ENCODE measurements at regions not wholly inside any gene's neighbourhood (a gene's known extent, or its start where the extent isn't known, plus 50 kb on each side); places are given as distances from the start of the nearest gene placed in this dataset.

GRCh38 chr3:59460068-59460467, 410.2 kb upstream of the CFAP20DC start:
- no peak overlapping the region for H3K4me3 ChIP-seq
- no peak for DNase-seq (ENCODE audit: low read depth in 1 of 2, low spot score in 1 of 2)
- H3K9me3 ChIP-seq (ENCODE audit: low read depth): no peaks in the 10 kb centered on the region
- no peak for TF ChIP-seq CTCF (IDR thresholded peaks at IDR 0.05; ENCODE audit: low read depth, low read length)
- no peaks in the 10 kb centered on the region for H3K27me3 ChIP-seq
- H3K4me1 ChIP-seq (ENCODE audit: low read depth): no peaks in the 10 kb centered on the region
- H3K36me3 ChIP-seq: no peaks in the 10 kb centered on the region
- no peak overlapping the region for H3K27ac ChIP-seq

- Histone ChIP-seq H3K27ac (no peak overlapping the region), H3K36me3 (no peaks in the 10 kb centered on the region), H3K9me3 (ENCODE audit: low read depth) (no peaks in the 10 kb centered on the region), H3K27me3 (no peaks in the 10 kb centered on the region), H3K4me3 (no peak overlapping the region), H3K4me1 (ENCODE audit: low read depth) (no peaks in the 10 kb centered on the region)
- no peak for TF ChIP-seq CTCF (IDR thresholded peaks at IDR 0.05; ENCODE audit: low read depth, low read length)
- no peak for DNase-seq (ENCODE audit: low read depth in 1 of 2, low spot score in 1 of 2)
Observed at GRCh38 chr3:59456852-59457485, 407.1 kb upstream of the CFAP20DC start.

- Histone ChIP-seq H3K36me3 (no peaks in the 10 kb centered on the region), H3K9me3 (ENCODE audit: low read depth) (no peaks in the 10 kb centered on the region), H3K27ac (no peak overlapping the region), H3K4me1 (ENCODE audit: low read depth) (no peaks in the 10 kb centered on the region), H3K27me3 (no peaks in the 10 kb centered on the region), H3K4me3 (no peak overlapping the region)
- DNase-seq (ENCODE audit: low read depth in 1 of 2, low spot score in 1 of 2): no peak
- TF ChIP-seq CTCF (IDR thresholded peaks at IDR 0.05; ENCODE audit: low read depth, low read length): no peak
Observed at GRCh38 chr3:59451800-59452746, 402.2 kb upstream of the CFAP20DC start.

GRCh38 chr3:59450946-59451763, 401.3 kb upstream of the CFAP20DC start:
- Histone ChIP-seq H3K27ac (no peak overlapping the region), H3K36me3 (no peaks in the 10 kb centered on the region), H3K9me3 (ENCODE audit: low read depth) (no peaks in the 10 kb centered on the region), H3K4me3 (no peak overlapping the region), H3K4me1 (ENCODE audit: low read depth) (no peaks in the 10 kb centered on the region), H3K27me3 (no peaks in the 10 kb centered on the region)
- DNase-seq (ENCODE audit: low read depth in 1 of 2, low spot score in 1 of 2): peak in 1 of 2 donors; percentile 23
- no peak for TF ChIP-seq CTCF (IDR thresholded peaks at IDR 0.05; ENCODE audit: low read depth, low read length)

- Histone ChIP-seq H3K27me3 (no peaks in the 10 kb centered on the region), H3K36me3 (no peaks in the 10 kb centered on the region), H3K9me3 (ENCODE audit: low read depth) (no peaks in the 10 kb centered on the region), H3K27ac (no peak overlapping the region), H3K4me1 (ENCODE audit: low read depth) (peaks cover 4% of the 10 kb centered on the region), H3K4me3 (no peak overlapping the region)
- DNase-seq (ENCODE audit: low read depth in 1 of 2, low spot score in 1 of 2): no peak
- TF ChIP-seq CTCF (IDR thresholded peaks at IDR 0.05; ENCODE audit: low read depth, low read length): no peak
Observed at GRCh38 chr3:59450437-59450836, 400.6 kb upstream of the CFAP20DC start.

All from cardiac muscle cell (in vitro differentiated cells and primary cell).